Pancreas (tissue), 10 donors: ENCODE measurements at regions not wholly inside any gene's neighbourhood (a gene's known extent, or its start where the extent isn't known, plus 50 kb on each side); places are given as distances from the start of the nearest gene placed in this dataset.
"Not testable (repeated sequence)": the region's sequence is repeated elsewhere in the genome, so short reads cannot be mapped to it uniquely, and the experiment has no call there.

Source experiments
- ATAC-seq, 4 donors: fragments of 200-7000 bp; cut with Tn5 transposase; one replicate each; pipeline versions ENCODE4 v1.8.0 to v1.9.1; 2020; ENCODE audit warnings: mild to moderate bottlenecking in 4 of 4, moderate library complexity in 4 of 4
- DNase-seq, 6 donors: peaks; one replicate each; pipeline ENCODE4 v3.0.0-alpha.2; 2020
- FAIRE-seq: peaks from 2 replicates; lab custom pipeline; 2012; peaks lifted over from hg19 to GRCh38; lab: Jason Lieb, UNC
- H3K27ac ChIP-seq, 4 donors: fragments of 200-600 bp; sonication (generic); 1 replicate in 3 of 4; 2 replicates in 1 of 4; pipeline versions ENCODE4 v1.5.0 to v1.8.0; 2020
- H3K27me3 ChIP-seq, 4 donors: fragments of 200-600 bp; one replicate each; pipeline ENCODE4 v1.8.0; 2021
- H3K36me3 ChIP-seq, 3 donors: fragments of 200-600 bp; sonication (generic) in 1 of 3; one replicate each; pipeline versions ENCODE4 v1.5.0 to v1.8.0; 2020 to 2021
- H3K4me1 ChIP-seq, 3 donors: fragments of 200-600 bp; one replicate each; pipeline ENCODE4 v1.8.0; 2021
- H3K4me3 ChIP-seq, 4 donors: fragments of 200-600 bp; sonication (generic) in 2 of 4; one replicate each; pipeline versions ENCODE4 v1.5.0 to v1.8.0; 2020 to 2021
- H3K9me3 ChIP-seq, 4 donors: fragments of 200-600 bp; one replicate each; pipeline ENCODE4 v1.8.0; 2021
- WGBS, 2 donors: extraction: QIAGEN DNeasy Blood & Tissue Kit; methylation state at CpG; one replicate each; pipeline ENCODE4 v1.1.7; 2013; 5-methylcytosine and 5-hydroxymethylcytosine counted together
- intact Hi-C, 3 donors: fragments of 100-400 bp; cut with DNase I; formaldehyde crosslinking; loops; one replicate each; pipeline versions ENCODE4 v1.11.1 to v1.14.2; 2022
- TF ChIP-seq, protein P1 (sequence below), 4 donors: fragments of 200-600 bp; sonication (generic) in 3 of 4; IDR thresholded peaks; one replicate each; pipeline versions ENCODE4 v1.5.0 to v1.8.0; 2021; ENCODE audit warnings: antibody characterized with exemption in 4 of 4
- donor health status: healthy with polysubstance abuse.
- donor health status: DM: no; HTN: no; CAD: no; lungs with moderate emphysema.
- donor health status: DM: no; HTN: no; CAD: no.
- donor health status: control.
- donor health status: control.
- donor health status: Bipolar disorder and iron deficiency.
- donor health status: DM: yes; HTN: yes; CAD: no.
- donor health status: DM: no; HTN: no; CAD: no.
- donor health status: DM: no; HTN: no; CAD: no.
- donor health status: DM: yes; HTN: yes; CAD: no.

GRCh38 chr18:35854095-35854494 is 118.4 kb upstream of the RMP24 start:
- H3K4me3 ChIP-seq = no peak overlapping the region
- no peak overlapping the region for H3K27ac ChIP-seq
- no peaks in the 10 kb centered on the region for H3K36me3 ChIP-seq
- no peak for DNase-seq
- H3K9me3 ChIP-seq = no peaks in the 10 kb centered on the region
- ATAC-seq = no peak
- H3K4me1 ChIP-seq = no peaks in the 10 kb centered on the region
- TF ChIP-seq, protein P1, sequence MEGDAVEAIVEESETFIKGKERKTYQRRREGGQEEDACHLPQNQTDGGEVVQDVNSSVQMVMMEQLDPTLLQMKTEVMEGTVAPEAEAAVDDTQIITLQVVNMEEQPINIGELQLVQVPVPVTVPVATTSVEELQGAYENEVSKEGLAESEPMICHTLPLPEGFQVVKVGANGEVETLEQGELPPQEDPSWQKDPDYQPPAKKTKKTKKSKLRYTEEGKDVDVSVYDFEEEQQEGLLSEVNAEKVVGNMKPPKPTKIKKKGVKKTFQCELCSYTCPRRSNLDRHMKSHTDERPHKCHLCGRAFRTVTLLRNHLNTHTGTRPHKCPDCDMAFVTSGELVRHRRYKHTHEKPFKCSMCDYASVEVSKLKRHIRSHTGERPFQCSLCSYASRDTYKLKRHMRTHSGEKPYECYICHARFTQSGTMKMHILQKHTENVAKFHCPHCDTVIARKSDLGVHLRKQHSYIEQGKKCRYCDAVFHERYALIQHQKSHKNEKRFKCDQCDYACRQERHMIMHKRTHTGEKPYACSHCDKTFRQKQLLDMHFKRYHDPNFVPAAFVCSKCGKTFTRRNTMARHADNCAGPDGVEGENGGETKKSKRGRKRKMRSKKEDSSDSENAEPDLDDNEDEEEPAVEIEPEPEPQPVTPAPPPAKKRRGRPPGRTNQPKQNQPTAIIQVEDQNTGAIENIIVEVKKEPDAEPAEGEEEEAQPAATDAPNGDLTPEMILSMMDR (IDR thresholded peaks at IDR 0.05) = no peak
- WGBS, 2 donors = 69 to 75% methylated on average over 5 of the region's 5 CpGs
- intact Hi-C loops = no loop called here
- no peaks in the 10 kb centered on the region for H3K27me3 ChIP-seq
- no peak for FAIRE-seq

GRCh38 chr18:35856178-35856577 is 116.3 kb upstream of the RMP24 start:
- intact Hi-C loops = no loop called here
- no peaks in the 10 kb centered on the region for H3K4me1 ChIP-seq
- TF ChIP-seq, protein P1 (IDR thresholded peaks at IDR 0.05) = no peak
- ATAC-seq (no peak), FAIRE-seq (no peak), DNase-seq (no peak)
- no peaks in the 10 kb centered on the region for H3K27me3 ChIP-seq
- H3K4me3 ChIP-seq = no peak overlapping the region
- H3K27ac ChIP-seq = no peak overlapping the region
- H3K9me3 ChIP-seq = no peaks in the 10 kb centered on the region
- no peaks in the 10 kb centered on the region for H3K36me3 ChIP-seq
- 74 to 81% methylated on average over 3 of the region's 3 CpGs for WGBS, 2 donors

GRCh38 chr18:35856721-35857120 is 115.8 kb upstream of the RMP24 start:
- H3K27ac ChIP-seq, H3K4me3 ChIP-seq, H3K36me3 ChIP-seq, H3K27me3 ChIP-seq, H3K4me1 ChIP-seq, intact Hi-C loops, H3K9me3 ChIP-seq, DNase-seq, FAIRE-seq, ATAC-seq: not testable (repeated sequence)
- WGBS, 2 donors = 0 to 50% methylated on average over 1 of the region's 1 CpG

GRCh38 chr18:35857581-35857980 is 114.9 kb upstream of the RMP24 start:
- intact Hi-C loops, H3K27me3 ChIP-seq, H3K4me3 ChIP-seq, H3K4me1 ChIP-seq, H3K36me3 ChIP-seq, FAIRE-seq, H3K27ac ChIP-seq, H3K9me3 ChIP-seq, DNase-seq, ATAC-seq: not testable (repeated sequence)

GRCh38 chr18:35861367-35862118 is 110.9 kb upstream of the RMP24 start:
- Histone ChIP-seq H3K27ac (no peak overlapping the region), H3K9me3 (no peaks in the 10 kb centered on the region), H3K36me3 (no peaks in the 10 kb centered on the region), H3K4me3 (no peak overlapping the region), H3K4me1 (no peaks in the 10 kb centered on the region), H3K27me3 (no peaks in the 10 kb centered on the region)
- intact Hi-C loops = no loop called here
- WGBS, 2 donors = 62 to 64% methylated on average over 5 of the region's 5 CpGs
- TF ChIP-seq, protein P1 (IDR thresholded peaks at IDR 0.05) = no peak
- FAIRE-seq = no peak
- DNase-seq = no peak
- ATAC-seq = no peak

DNA sequence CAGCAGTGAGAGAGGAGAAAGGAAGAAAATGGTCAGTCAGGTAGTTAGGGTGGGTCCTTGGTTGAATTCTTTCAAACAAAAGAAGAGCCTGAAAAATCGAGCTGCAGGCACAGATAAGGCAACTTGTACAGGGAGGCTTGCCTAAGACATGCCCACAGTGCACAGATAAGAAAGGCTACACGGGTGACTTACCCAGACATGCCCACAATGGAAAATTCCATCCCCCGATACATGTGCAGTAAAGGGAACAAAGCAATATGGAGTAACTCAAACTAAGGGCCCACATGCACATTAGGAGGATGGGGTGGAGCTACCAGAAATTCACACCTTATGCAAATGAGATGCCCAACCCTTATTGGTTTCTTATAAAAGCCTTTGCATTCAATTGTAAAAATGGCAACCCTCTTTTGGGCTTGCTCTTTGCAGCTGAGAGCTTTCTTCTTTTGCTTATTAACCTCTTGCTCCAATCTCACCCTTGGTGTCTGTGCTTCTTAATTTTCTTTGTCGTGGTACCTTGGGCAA is 110.3 kb upstream of the RMP24 start:
- 44 to 46% methylated on average over 4 of the region's 4 CpGs for WGBS, 2 donors
- Histone ChIP-seq H3K27me3 (no peaks in the 10 kb centered on the region), H3K36me3 (no peaks in the 10 kb centered on the region), H3K4me1 (no peaks in the 10 kb centered on the region), H3K9me3 (no peaks in the 10 kb centered on the region), H3K4me3 (no peak overlapping the region), H3K27ac (no peak overlapping the region)
- ATAC-seq = no peak
- no peak for DNase-seq
- intact Hi-C loops = no loop called here
- FAIRE-seq = no peak
- TF ChIP-seq, protein P1 (IDR thresholded peaks at IDR 0.05) = no peak
